Panc1 (cell line): ENCODE measurements at regions not wholly inside any gene's neighbourhood (a gene's known extent, or its start where the extent isn't known, plus 50 kb on each side); places are given as distances from the start of the nearest gene placed in this dataset.

Source experiments
- ATAC-seq: fragments of 200-7000 bp; cut with Tn5 transposase; 2 replicates; pipeline ENCODE4 v1.9.1; 2020; ENCODE audit warnings: mild to moderate bottlenecking, moderate library complexity
- BruUV-seq: library from RNA; stranded (reverse); fragments of 400-500 nt; replicated peaks from 2 replicates; lab custom pipeline; 2021; lab: Mats Ljungman, UMichigan
- CTCF ChIA-PET: fragments of 300-600 bp; sonication (Branson Sonifier 250); formaldehyde crosslinking; loops from one replicate; lab custom pipeline; 2022; ENCODE audit warnings: antibody characterized with exemption; lab: Charles Lee
- POLR2A ChIA-PET: fragments of 300-600 bp; sonication (Branson Sonifier 250); formaldehyde crosslinking; loops from one replicate; lab custom pipeline; 2022; ENCODE audit warnings: antibody characterized with exemption; lab: Charles Lee
- DNase-seq: peaks from one replicate; pipeline ENCODE4 v3.0.0-alpha.2; 2010; ENCODE audit warnings: low read depth, low spot score
- H3K27ac ChIP-seq: 2 replicates; pipeline ENCODE4 v1.5.1; 2011; ENCODE audit warnings: mild to moderate bottlenecking, low read length, inconsistent platforms
- H3K27me3 ChIP-seq: fragments of 200-500 bp; sonication (Bioruptor generic); 2 replicates; pipeline ENCODE4 v1.6.0; 2014; ENCODE audit warnings: low read length, inconsistent platforms; ENCODE audit not compliant: control insufficient read depth, insufficient read depth
- H3K36me3 ChIP-seq: fragments of 200-500 bp; sonication (Bioruptor generic); 2 replicates; pipeline ENCODE4 v1.5.1; 2014; ENCODE audit warnings: inconsistent platforms, mild to moderate bottlenecking, low read length, moderate library complexity; ENCODE audit not compliant: control insufficient read depth, insufficient read depth
- H3K4me1 ChIP-seq: 2 replicates; pipeline ENCODE4 v1.5.1; 2011; ENCODE audit warnings: inconsistent platforms, mild to moderate bottlenecking, low read length, moderate library complexity; ENCODE audit not compliant: control insufficient read depth, insufficient read depth
- H3K4me3 ChIP-seq, 2 experiments: 2 replicates each; pipeline ENCODE4 v1.5.1; 2011 to 2012; ENCODE audit warnings: low read depth in 2 of 2, low read length in 2 of 2, mild to moderate bottlenecking in 2 of 2, inconsistent platforms in 1 of 2, moderate library complexity in 1 of 2
- H3K9me3 ChIP-seq: fragments of 200-500 bp; sonication (Bioruptor generic); 2 replicates; pipeline ENCODE4 v1.5.1; 2014; ENCODE audit warnings: low read depth, mild to moderate bottlenecking, inconsistent platforms, low read length, moderate library complexity; ENCODE audit not compliant: control insufficient read depth, insufficient read depth
- POLR2AphosphoS5 ChIP-seq: IDR thresholded peaks from 2 replicates; pipeline ENCODE4 v1.6.1; 2012; ENCODE audit warnings: mild to moderate bottlenecking, low read depth, low read length, moderate library complexity
- SIN3A ChIP-seq: IDR thresholded peaks from 2 replicates; pipeline ENCODE4 v1.6.1; 2012; ENCODE audit warnings: low read depth, mild to moderate bottlenecking, low read length, moderate library complexity, borderline replicate concordance; ENCODE audit not compliant: insufficient read depth
- TCF7L2 ChIP-seq: IDR thresholded peaks from 2 replicates; pipeline ENCODE4 v1.6.1; 2011; ENCODE audit warnings: mild to moderate bottlenecking, low read depth, low read length, inconsistent platforms
- in situ Hi-C: cut with HindIII; loops from 2 replicates; pipeline ENCODE4 v1.10.0; 2016; ENCODE audit warnings: low sequenced_read_pairs, low pct_unique_long_range_greater_than_20kb
- intact Hi-C: fragments of 100-400 bp; cut with micrococcal nuclease; formaldehyde crosslinking; loops from one replicate; pipeline ENCODE4 v1.10.0; 2022; ENCODE audit not compliant: unreplicated experiment
- TF ChIP-seq, protein P1 (sequence below): fragments of 450-650 bp; IDR thresholded peaks from 2 replicates; pipeline ENCODE4 v1.5.1; 2017; ENCODE audit warnings: mild to moderate bottlenecking
- TF ChIP-seq, protein P2 (sequence below), 2 experiments: IDR thresholded peaks; 2 replicates each; pipeline ENCODE4 v1.6.1; 2011 to 2012; ENCODE audit warnings: low read depth in 2 of 2, control low read depth in 1 of 2, low read length in 1 of 2, mild to moderate bottlenecking in 1 of 2, moderate library complexity in 1 of 2; ENCODE audit not compliant: insufficient read depth in 1 of 2

DNA sequence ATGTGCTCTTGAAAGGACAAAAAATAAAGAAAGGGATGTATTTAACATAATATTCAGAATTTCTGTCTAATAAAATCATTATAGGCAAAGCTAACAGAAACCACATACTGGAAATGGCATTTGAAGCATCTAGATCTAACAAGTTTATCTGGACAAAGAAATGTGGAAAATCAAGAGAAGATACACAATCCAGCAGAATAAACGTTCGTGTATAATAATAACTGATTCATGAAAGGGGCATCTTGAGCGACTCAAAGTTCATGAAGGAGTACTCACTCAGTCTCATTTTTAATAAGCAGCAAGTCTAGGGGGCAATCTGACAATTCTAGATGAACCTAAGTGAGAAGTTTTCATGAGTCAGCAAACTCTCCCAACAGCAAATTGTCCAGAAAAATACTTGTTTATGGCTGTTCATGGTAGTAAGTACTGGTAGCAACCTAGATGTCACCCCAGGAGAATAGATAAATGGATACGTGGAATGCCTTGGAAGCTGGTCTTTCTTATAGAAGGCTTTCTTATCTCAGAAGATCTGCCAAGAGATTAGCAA is 541.8 kb downstream of the INHBA start:
- no peaks in the 10 kb centered on the region for H3K4me1 ChIP-seq
- H3K36me3 ChIP-seq = no peaks in the 10 kb centered on the region
- DNase-seq = no peak
- no peaks in the 10 kb centered on the region for H3K27me3 ChIP-seq
- H3K9me3 ChIP-seq = peaks cover 12% of the 10 kb centered on the region; the same call in 1 of the 2 replicates
- BruUV-seq = no TSS peak
- ATAC-seq = no peak
- in situ Hi-C loops = no loop called here
- ChIA-PET CTCF (no interaction called here), POLR2A (no interaction called here)
- H3K4me3 ChIP-seq = no peak overlapping the region
- H3K27ac ChIP-seq = no peak overlapping the region
- no peak for TF ChIP-seq SIN3A
- TF ChIP-seq POLR2AphosphoS5 = no peak
- TF ChIP-seq, protein P1, sequence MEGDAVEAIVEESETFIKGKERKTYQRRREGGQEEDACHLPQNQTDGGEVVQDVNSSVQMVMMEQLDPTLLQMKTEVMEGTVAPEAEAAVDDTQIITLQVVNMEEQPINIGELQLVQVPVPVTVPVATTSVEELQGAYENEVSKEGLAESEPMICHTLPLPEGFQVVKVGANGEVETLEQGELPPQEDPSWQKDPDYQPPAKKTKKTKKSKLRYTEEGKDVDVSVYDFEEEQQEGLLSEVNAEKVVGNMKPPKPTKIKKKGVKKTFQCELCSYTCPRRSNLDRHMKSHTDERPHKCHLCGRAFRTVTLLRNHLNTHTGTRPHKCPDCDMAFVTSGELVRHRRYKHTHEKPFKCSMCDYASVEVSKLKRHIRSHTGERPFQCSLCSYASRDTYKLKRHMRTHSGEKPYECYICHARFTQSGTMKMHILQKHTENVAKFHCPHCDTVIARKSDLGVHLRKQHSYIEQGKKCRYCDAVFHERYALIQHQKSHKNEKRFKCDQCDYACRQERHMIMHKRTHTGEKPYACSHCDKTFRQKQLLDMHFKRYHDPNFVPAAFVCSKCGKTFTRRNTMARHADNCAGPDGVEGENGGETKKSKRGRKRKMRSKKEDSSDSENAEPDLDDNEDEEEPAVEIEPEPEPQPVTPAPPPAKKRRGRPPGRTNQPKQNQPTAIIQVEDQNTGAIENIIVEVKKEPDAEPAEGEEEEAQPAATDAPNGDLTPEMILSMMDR = no peak
- TF ChIP-seq, protein P2, sequence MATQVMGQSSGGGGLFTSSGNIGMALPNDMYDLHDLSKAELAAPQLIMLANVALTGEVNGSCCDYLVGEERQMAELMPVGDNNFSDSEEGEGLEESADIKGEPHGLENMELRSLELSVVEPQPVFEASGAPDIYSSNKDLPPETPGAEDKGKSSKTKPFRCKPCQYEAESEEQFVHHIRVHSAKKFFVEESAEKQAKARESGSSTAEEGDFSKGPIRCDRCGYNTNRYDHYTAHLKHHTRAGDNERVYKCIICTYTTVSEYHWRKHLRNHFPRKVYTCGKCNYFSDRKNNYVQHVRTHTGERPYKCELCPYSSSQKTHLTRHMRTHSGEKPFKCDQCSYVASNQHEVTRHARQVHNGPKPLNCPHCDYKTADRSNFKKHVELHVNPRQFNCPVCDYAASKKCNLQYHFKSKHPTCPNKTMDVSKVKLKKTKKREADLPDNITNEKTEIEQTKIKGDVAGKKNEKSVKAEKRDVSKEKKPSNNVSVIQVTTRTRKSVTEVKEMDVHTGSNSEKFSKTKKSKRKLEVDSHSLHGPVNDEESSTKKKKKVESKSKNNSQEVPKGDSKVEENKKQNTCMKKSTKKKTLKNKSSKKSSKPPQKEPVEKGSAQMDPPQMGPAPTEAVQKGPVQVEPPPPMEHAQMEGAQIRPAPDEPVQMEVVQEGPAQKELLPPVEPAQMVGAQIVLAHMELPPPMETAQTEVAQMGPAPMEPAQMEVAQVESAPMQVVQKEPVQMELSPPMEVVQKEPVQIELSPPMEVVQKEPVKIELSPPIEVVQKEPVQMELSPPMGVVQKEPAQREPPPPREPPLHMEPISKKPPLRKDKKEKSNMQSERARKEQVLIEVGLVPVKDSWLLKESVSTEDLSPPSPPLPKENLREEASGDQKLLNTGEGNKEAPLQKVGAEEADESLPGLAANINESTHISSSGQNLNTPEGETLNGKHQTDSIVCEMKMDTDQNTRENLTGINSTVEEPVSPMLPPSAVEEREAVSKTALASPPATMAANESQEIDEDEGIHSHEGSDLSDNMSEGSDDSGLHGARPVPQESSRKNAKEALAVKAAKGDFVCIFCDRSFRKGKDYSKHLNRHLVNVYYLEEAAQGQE (IDR thresholded peaks at IDR 0.05; ENCODE audit: insufficient read depth in 1 of 2, low read depth in 2 of 2, low read length in 1 of 2) = no peak
- no peak for TF ChIP-seq TCF7L2
- intact Hi-C loops = no loop called here

DNA sequence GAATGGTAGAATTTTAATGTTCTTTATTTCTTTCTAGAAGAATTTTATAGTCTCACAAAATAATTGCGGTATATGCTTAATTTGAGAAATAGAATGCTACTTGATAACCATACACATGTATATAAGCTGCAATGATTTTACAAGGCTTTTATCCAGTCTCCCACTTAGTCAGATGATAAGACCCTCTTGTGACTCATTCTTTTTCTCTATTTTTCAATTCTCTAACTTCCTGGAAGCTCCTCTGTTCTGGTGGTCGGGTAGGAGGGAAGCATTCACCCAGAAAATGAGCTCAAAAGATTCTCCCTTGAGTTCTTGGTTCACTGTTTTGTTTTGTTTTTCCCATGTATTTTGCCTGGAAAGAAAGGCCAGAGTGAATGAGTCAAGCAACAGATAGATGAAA is 546.6 kb downstream of the INHBA start:
- no TSS peak for BruUV-seq
- H3K36me3 ChIP-seq = no peaks in the 10 kb centered on the region
- in situ Hi-C loops = no loop called here
- no peak overlapping the region for H3K27ac ChIP-seq
- DNase-seq = no peak
- no peaks in the 10 kb centered on the region for H3K27me3 ChIP-seq
- intact Hi-C loops = no loop called here
- ATAC-seq = no peak
- no peak overlapping the region for H3K4me3 ChIP-seq
- POLR2A ChIA-PET = no interaction called here
- H3K4me1 ChIP-seq = no peaks in the 10 kb centered on the region
- CTCF ChIA-PET = no interaction called here
- peaks cover 12% of the 10 kb centered on the region; the same call in 1 of the 2 replicates for H3K9me3 ChIP-seq
- TF ChIP-seq POLR2AphosphoS5 (no peak), SIN3A (no peak), TCF7L2 (no peak)
- TF ChIP-seq, protein P2 (IDR thresholded peaks at IDR 0.05; ENCODE audit: insufficient read depth in 1 of 2, low read depth in 2 of 2, low read length in 1 of 2) = no peak
- TF ChIP-seq, protein P1 = no peak
